Testis (tissue), 2 donors: ENCODE measurements at regions not wholly inside any gene's neighbourhood (a gene's known extent, or its start where the extent isn't known, plus 50 kb on each side); places are given as distances from the start of the nearest gene placed in this dataset.

Experiments used
- DNase-seq: peaks from one replicate; pipeline ENCODE4 v3.0.0-alpha.2; 2019
- H3K27ac ChIP-seq, 2 donors: fragments of 200-600 bp; sonication (generic); one replicate each; pipeline ENCODE4 v1.5.1; 2019
- H3K27me3 ChIP-seq: fragments of 200-600 bp; sonication (generic); one replicate; pipeline ENCODE4 v1.5.1; 2019
- H3K36me3 ChIP-seq: fragments of 200-600 bp; sonication (generic); one replicate; pipeline ENCODE4 v1.5.1; 2017; ENCODE audit warnings: low read depth; ENCODE audit errors: missing control alignments
- H3K4me1 ChIP-seq: fragments of 200-600 bp; sonication (generic); one replicate; pipeline ENCODE4 v1.5.1; 2019
- H3K4me3 ChIP-seq, 2 donors: fragments of 200-600 bp; sonication (generic); one replicate each; pipeline ENCODE4 v1.5.1; 2017 to 2019
- H3K9me3 ChIP-seq: fragments of 200-600 bp; sonication (generic); one replicate; pipeline ENCODE4 v1.5.1; 2017
- POLR2A ChIP-seq: fragments of 450-650 bp; IDR thresholded peaks from one replicate; pipeline ENCODE4 v1.6.1; 2017; ENCODE audit warnings: antibody characterized with exemption, mild to moderate bottlenecking, moderate library complexity
- WGBS, 2 donors: methylation state at CpG; one replicate each; pipeline ENCODE4 v1.1.5; 2018; 5-methylcytosine and 5-hydroxymethylcytosine counted together
- intact Hi-C: fragments of 100-400 bp; cut with DNase I; formaldehyde crosslinking; loops from one replicate; pipeline ENCODE4 v1.15.1; 2023; ENCODE audit warnings: low total_unique reads
- TF ChIP-seq, protein P1 (sequence below), 3 experiments: fragments of 450-650 bp in 2 of 3; fragments of 200-600 bp in 1 of 3; sonication (generic) in 1 of 3; IDR thresholded peaks; one replicate each; pipeline ENCODE4 v1.5.1; 2016 to 2019; ENCODE audit warnings: antibody characterized with exemption in 3 of 3, mild to moderate bottlenecking in 2 of 3, moderate library complexity in 1 of 3

DNA sequence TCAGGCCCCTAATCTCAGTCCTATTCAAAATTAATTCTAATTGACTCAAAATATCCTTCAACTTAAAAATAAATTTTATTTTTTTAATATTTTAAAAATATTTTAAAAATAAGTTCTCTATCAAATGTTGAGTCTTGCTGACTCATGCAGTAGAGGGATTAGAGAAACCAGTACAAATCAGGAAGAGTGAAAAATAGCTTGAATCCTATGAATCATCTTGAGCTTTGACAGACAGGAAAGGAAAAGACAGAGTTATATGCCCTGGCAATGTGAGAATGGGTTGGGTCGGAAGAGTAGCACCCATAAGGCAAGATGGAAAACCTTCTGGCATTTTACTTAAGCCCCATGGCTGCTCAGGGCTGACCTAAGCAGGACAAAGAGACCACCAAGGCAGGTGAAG is 346.6 kb upstream of the RUNX1 start:
- H3K27me3 ChIP-seq = no peaks in the 10 kb centered on the region
- H3K9me3 ChIP-seq = no peaks in the 10 kb centered on the region
- intact Hi-C loops = no loop called here
- 78 to 96% methylated on average over 1 of the region's 1 CpG for WGBS, 2 donors
- no peak overlapping the region for H3K27ac ChIP-seq
- TF ChIP-seq, protein P1, sequence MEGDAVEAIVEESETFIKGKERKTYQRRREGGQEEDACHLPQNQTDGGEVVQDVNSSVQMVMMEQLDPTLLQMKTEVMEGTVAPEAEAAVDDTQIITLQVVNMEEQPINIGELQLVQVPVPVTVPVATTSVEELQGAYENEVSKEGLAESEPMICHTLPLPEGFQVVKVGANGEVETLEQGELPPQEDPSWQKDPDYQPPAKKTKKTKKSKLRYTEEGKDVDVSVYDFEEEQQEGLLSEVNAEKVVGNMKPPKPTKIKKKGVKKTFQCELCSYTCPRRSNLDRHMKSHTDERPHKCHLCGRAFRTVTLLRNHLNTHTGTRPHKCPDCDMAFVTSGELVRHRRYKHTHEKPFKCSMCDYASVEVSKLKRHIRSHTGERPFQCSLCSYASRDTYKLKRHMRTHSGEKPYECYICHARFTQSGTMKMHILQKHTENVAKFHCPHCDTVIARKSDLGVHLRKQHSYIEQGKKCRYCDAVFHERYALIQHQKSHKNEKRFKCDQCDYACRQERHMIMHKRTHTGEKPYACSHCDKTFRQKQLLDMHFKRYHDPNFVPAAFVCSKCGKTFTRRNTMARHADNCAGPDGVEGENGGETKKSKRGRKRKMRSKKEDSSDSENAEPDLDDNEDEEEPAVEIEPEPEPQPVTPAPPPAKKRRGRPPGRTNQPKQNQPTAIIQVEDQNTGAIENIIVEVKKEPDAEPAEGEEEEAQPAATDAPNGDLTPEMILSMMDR (IDR thresholded peaks at IDR 0.05) = no peak
- no peak for TF ChIP-seq POLR2A
- H3K36me3 ChIP-seq = no peaks in the 10 kb centered on the region
- H3K4me1 ChIP-seq = no peaks in the 10 kb centered on the region
- H3K4me3 ChIP-seq = no peak overlapping the region
- DNase-seq = no peak

DNA sequence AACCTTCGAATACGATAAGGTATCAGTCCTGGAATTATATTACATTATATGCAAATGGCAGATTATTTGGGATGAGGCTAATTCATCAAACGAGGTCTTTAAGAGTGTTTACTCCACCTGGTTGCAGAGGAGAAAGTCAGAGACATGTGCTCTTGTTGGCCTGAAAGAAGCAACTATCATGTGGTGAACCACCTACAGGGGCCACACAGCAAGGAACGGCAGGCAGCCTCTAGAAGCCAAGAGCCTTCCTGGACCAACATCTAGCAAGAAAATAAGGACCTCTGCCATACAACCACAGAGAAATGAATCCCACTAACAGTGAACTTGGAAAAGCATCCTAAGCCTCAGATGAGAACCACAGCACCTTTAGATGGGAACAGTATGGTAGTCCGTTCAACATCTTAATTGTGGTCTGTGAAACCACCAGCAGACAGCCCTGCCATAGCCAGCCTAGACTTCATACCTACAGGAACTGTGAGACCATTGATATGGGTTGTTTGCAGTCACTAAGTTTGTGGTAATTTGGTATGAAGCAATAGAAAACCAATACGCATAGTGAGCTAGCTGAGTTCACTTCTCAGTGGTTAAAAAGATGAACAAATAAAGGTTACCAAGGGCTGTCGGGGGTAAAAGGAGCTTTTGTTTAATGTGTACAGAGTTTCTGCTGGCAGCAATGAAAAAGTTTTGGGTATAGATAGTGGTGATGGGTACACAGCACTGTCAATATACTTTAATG is 345.7 kb upstream of the RUNX1 start:
- TF ChIP-seq, protein P1 (IDR thresholded peaks at IDR 0.05) = no peak
- TF ChIP-seq POLR2A = no peak
- WGBS, 2 donors = 93 to 94% methylated on average over 7 of the region's 7 CpGs
- H3K4me1 ChIP-seq = no peaks in the 10 kb centered on the region
- H3K4me3 ChIP-seq = no peak overlapping the region
- H3K36me3 ChIP-seq = no peaks in the 10 kb centered on the region
- H3K27me3 ChIP-seq = no peaks in the 10 kb centered on the region
- intact Hi-C loops = no loop called here
- no peaks in the 10 kb centered on the region for H3K9me3 ChIP-seq
- no peak for DNase-seq
- no peak overlapping the region for H3K27ac ChIP-seq

- 77 to 96% methylated on average over 1 of the region's 1 CpG for WGBS, 2 donors
- Histone ChIP-seq H3K27ac (no peak overlapping the region), H3K4me1 (no peaks in the 10 kb centered on the region), H3K27me3 (no peaks in the 10 kb centered on the region), H3K4me3 (no peak overlapping the region), H3K9me3 (no peaks in the 10 kb centered on the region), H3K36me3 (no peaks in the 10 kb centered on the region)
- TF ChIP-seq POLR2A = no peak
- TF ChIP-seq, protein P1 (IDR thresholded peaks at IDR 0.05) = no peak
- intact Hi-C loops = no loop called here
- no peak for DNase-seq
Measured at GRCh38 chr21:35394049-35394448, 344.9 kb upstream of the RUNX1 start.

DNA sequence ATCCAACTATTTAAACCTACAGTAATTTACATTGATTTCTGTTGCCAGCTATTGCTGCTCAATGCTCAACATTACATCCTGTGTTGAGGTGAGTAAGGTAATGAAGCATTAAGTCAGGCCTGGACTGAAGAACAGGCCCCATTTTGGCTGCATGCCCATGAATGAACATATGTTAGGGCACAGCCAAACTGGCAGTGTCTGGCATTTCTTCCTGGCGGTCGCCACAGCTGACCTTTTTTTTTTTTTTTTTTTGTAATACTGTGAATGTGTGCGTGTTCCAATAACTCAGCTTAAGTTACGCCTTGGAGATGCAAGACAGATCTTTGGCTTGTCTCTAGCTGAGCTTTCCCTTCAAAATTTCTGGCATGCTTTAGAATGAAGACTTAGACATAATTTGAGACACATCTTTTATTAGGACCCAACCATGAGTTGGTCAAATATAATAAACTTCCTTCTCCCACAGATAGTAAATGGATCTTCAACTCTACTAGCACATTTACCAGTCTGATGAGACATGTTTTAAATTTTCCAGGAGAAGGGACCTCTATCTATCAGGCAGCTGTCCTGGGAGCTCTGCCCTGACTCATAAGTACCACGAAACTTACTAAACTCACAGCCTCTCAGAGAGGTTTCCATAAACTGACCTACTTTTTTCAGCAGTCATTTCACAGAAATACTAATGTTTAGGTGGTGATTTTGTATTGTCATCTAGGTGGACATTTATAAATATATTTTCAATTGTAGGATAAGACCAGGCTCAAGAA is 341.1 kb upstream of the RUNX1 start:
- no peak for DNase-seq
- Histone ChIP-seq H3K36me3 (no peaks in the 10 kb centered on the region), H3K27me3 (no peaks in the 10 kb centered on the region), H3K4me3 (no peak overlapping the region), H3K27ac (no peak overlapping the region), H3K4me1 (no peaks in the 10 kb centered on the region), H3K9me3 (no peaks in the 10 kb centered on the region)
- intact Hi-C loops = no loop called here
- TF ChIP-seq, protein P1 (IDR thresholded peaks at IDR 0.05) = no peak
- TF ChIP-seq POLR2A = no peak
- 93 to 96% methylated on average over 5 of the region's 5 CpGs for WGBS, 2 donors
